Activated CD4-positive, alpha-beta T cell treated with anti-CD3 and anti-CD28 coated beads, Interleukin-2, amount 50 U/mL, for 4 hours (primary cell): ENCODE measurements at regions not wholly inside any gene's neighbourhood (a gene's known extent, or its start where the extent isn't known, plus 50 kb on each side); places are given as distances from the start of the nearest gene placed in this dataset.

ENCODE experiments used
- DNase-seq, 2 experiments: peaks; one replicate each; pipeline ENCODE4 v3.0.0-alpha.2; 2020

- DNase-seq: no peak
Measured at GRCh38 chr15:46753946-46754345, 963.4 kb upstream of the SEMA6D start.

GRCh38 chr15:46763091-46763490, 954.2 kb upstream of the SEMA6D start:
- no peak for DNase-seq

GRCh38 chr15:46764851-46765250, 952.5 kb upstream of the SEMA6D start:
- no peak for DNase-seq

GRCh38 chr15:46766021-46766420, 951.3 kb upstream of the SEMA6D start:
- no peak for DNase-seq

GRCh38 chr15:46768287-46768686, 949.0 kb upstream of the SEMA6D start:
- no peak for DNase-seq

- DNase-seq: no peak
Measured at GRCh38 chr15:46773016-46773415, 944.3 kb upstream of the SEMA6D start.

GRCh38 chr15:46778876-46779275, 938.4 kb upstream of the SEMA6D start:
- DNase-seq: no peak

- no peak for DNase-seq
Measured at GRCh38 chr15:46786590-46787285, 930.6 kb upstream of the SEMA6D start.

- DNase-seq: no peak
Measured at GRCh38 chr15:46795685-46796084, 921.6 kb upstream of the SEMA6D start.

GRCh38 chr15:46808834-46809233, 908.5 kb upstream of the SEMA6D start:
- DNase-seq: no peak

- DNase-seq: no peak
Measured at GRCh38 chr15:46815240-46815639, 902.1 kb upstream of the SEMA6D start.

GRCh38 chr15:46815765-46816164, 901.5 kb upstream of the SEMA6D start:
- no peak for DNase-seq

GRCh38 chr15:46848704-46849103, 868.6 kb upstream of the SEMA6D start:
- no peak for DNase-seq

GRCh38 chr15:46853600-46853999, 863.7 kb upstream of the SEMA6D start:
- no peak for DNase-seq

GRCh38 chr15:46854564-46854963, 862.7 kb upstream of the SEMA6D start:
- DNase-seq: no peak

- no peak for DNase-seq
Measured at GRCh38 chr15:46855388-46855787, 861.9 kb upstream of the SEMA6D start.

- DNase-seq: no peak
Measured at GRCh38 chr15:46856839-46857502, 860.3 kb upstream of the SEMA6D start.

GRCh38 chr15:46858150-46858549, 859.2 kb upstream of the SEMA6D start:
- no peak for DNase-seq

GRCh38 chr15:46861796-46862195, 855.5 kb upstream of the SEMA6D start:
- no peak for DNase-seq

- DNase-seq: no peak
Measured at GRCh38 chr15:46865155-46865554, 852.1 kb upstream of the SEMA6D start.

GRCh38 chr15:46872286-46872980, 844.9 kb upstream of the SEMA6D start:
- DNase-seq: no peak

- no peak for DNase-seq
Measured at GRCh38 chr15:46872981-46873330, 844.3 kb upstream of the SEMA6D start.

GRCh38 chr15:46879032-46879770, 838.1 kb upstream of the SEMA6D start:
- no peak for DNase-seq

GRCh38 chr15:46880791-46881190, 836.5 kb upstream of the SEMA6D start:
- no peak for DNase-seq
